ENCODE measurements at regions not wholly inside any gene's neighbourhood (a gene's known extent, or its start where the extent isn't known, plus 50 kb on each side); places are given as distances from the start of the nearest gene placed in this dataset.

DNA sequence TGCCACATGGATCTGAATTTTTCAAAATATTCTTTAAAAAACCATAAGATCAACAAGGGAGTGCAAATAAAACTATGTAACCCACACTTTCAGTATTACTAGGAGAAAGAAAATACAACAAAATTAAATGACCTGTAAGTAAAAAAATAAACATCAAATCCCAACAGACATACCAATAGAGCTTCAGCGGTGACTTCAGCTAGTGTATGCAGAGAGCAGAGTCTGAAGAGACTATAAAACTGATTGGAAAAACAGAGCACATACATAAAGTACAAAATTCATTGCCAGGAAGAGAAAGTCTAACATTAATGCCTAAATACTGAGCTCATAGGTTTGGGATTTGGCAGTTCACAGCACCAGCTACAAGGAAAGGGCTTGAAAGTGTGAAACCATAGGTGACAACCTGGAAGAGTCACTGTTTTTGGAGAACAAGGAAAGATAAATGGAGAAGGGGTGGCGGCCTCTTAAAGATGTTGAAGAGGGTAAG, 291.1 kb downstream of the LMO7 start:
- Histone ChIP-seq H3K27ac (no peak overlapping the region), H3K9me3 (no peaks in the 10 kb centered on the region), H3K4me1 (no peaks in the 10 kb centered on the region), H3K27me3 (no peaks in the 10 kb centered on the region), H3K36me3 (no peaks in the 10 kb centered on the region), H3K4me3 (no peak overlapping the region)
- TF ChIP-seq POLR2A (IDR thresholded peaks at IDR 0.05): no peak
- TF ChIP-seq CTCF (IDR thresholded peaks at IDR 0.05): no peak
- TF ChIP-seq EP300 (IDR thresholded peaks at IDR 0.05): no peak
- DNase-seq (ENCODE audit: low spot score in 2 of 2): no peak
- WGBS, 2 donors: 82 to 88% methylated on average over 2 of the region's 2 CpGs

GRCh38 chr13:75920536-75920935, 284.4 kb downstream of the LMO7 start:
- Histone ChIP-seq H3K36me3 (no peaks in the 10 kb centered on the region), H3K4me3 (no peak overlapping the region), H3K27me3 (no peaks in the 10 kb centered on the region), H3K4me1 (no peaks in the 10 kb centered on the region), H3K27ac (no peak overlapping the region), H3K9me3 (peaks cover 0 to 3% (median 0%) of the 10 kb centered on the region in 4 donors)
- TF ChIP-seq EP300 (IDR thresholded peaks at IDR 0.05) (no peak), CTCF (IDR thresholded peaks at IDR 0.05) (no peak), POLR2A (IDR thresholded peaks at IDR 0.05) (no peak)
- DNase-seq (ENCODE audit: low spot score in 2 of 2): no peak
- 98% methylated on average over 1 of the region's 1 CpG for WGBS, 2 donors

- Histone ChIP-seq H3K27me3 (no peaks in the 10 kb centered on the region), H3K4me1 (no peaks in the 10 kb centered on the region), H3K27ac (no peak overlapping the region), H3K4me3 (no peak overlapping the region), H3K9me3 (peaks cover 0 to 3% (median 0%) of the 10 kb centered on the region in 4 donors), H3K36me3 (no peaks in the 10 kb centered on the region)
- no peak for DNase-seq (ENCODE audit: low spot score in 2 of 2)
- TF ChIP-seq POLR2A (IDR thresholded peaks at IDR 0.05): no peak
- no peak for TF ChIP-seq EP300 (IDR thresholded peaks at IDR 0.05)
- TF ChIP-seq CTCF (IDR thresholded peaks at IDR 0.05): no peak
- 89 to 90% methylated on average over 2 of the region's 2 CpGs for WGBS, 2 donors
Measured at GRCh38 chr13:75919660-75920199, 283.6 kb downstream of the LMO7 start.

GRCh38 chr13:75915066-75915465, 278.9 kb downstream of the LMO7 start:
- Histone ChIP-seq H3K27ac (no peak overlapping the region), H3K4me1 (no peaks in the 10 kb centered on the region)
- TF ChIP-seq EP300 (IDR thresholded peaks at IDR 0.05) (no peak), POLR2A (IDR thresholded peaks at IDR 0.05) (no peak), CTCF (IDR thresholded peaks at IDR 0.05) (no peak)

DNA sequence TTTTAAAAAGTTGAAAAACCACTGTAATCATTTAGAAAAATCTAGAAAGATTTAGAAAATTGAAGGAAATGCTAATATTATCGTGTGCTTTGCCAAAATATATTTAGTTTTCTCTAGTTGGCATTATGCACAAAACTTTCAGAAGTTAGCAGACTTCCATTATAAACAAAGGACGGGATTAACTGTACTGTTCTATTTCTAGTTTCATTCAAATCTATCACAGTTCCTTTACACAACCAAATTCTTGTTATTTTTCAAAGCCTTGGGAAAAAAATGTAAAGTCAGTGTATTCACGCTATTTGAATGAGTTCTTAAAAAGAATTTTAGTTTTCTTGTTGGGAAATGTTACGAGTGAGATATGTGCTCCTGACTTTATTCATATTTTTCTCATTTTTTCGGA, 277.8 kb downstream of the LMO7 start:
- no peaks in the 10 kb centered on the region for H3K27me3 ChIP-seq
- H3K36me3 ChIP-seq: no peaks in the 10 kb centered on the region
- DNase-seq (ENCODE audit: low spot score in 2 of 2): no peak
- H3K9me3 ChIP-seq: peaks cover 0 to 3% (median 0%) of the 10 kb centered on the region in 4 donors
- no peak overlapping the region for H3K4me3 ChIP-seq
- no peaks in the 10 kb centered on the region for H3K4me1 ChIP-seq
- WGBS, 2 donors: 35 to 49% methylated on average over 5 of the region's 5 CpGs
- no peak overlapping the region for H3K27ac ChIP-seq
- TF ChIP-seq EP300 (IDR thresholded peaks at IDR 0.05): no peak
- TF ChIP-seq CTCF (IDR thresholded peaks at IDR 0.05): no peak
- TF ChIP-seq POLR2A (IDR thresholded peaks at IDR 0.05): no peak

More at GRCh38 chr13:75915066-75915465, 278.9 kb downstream of the LMO7 start:
- DNase-seq (ENCODE audit: low spot score in 2 of 2): no peak
- Histone ChIP-seq H3K36me3 (no peaks in the 10 kb centered on the region), H3K4me3 (no peak overlapping the region), H3K27me3 (no peaks in the 10 kb centered on the region), H3K9me3 (peaks cover 0 to 3% (median 0%) of the 10 kb centered on the region in 4 donors)

Data from tibial nerve (tissue), 4 donors.